Tibial nerve (tissue), 3 donors: ENCODE measurements at regions not wholly inside any gene's neighbourhood (a gene's known extent, or its start where the extent isn't known, plus 50 kb on each side); places are given as distances from the start of the nearest gene placed in this dataset.

ENCODE experiments used
- POLR2A ChIP-seq, 2 donors: fragments of 450-650 bp; IDR thresholded peaks; one replicate each; pipeline ENCODE4 v1.6.1; 2017; ENCODE audit warnings: antibody characterized with exemption in 2 of 2, mild to moderate bottlenecking in 2 of 2, moderate library complexity in 2 of 2
- TF ChIP-seq, protein P1 (sequence below), 5 experiments: fragments of 200-600 bp in 3 of 5; fragments of 450-650 bp in 2 of 5; sonication (generic) in 3 of 5; IDR thresholded peaks; one replicate each; pipeline ENCODE4 v1.5.1; 2016 to 2019; ENCODE audit warnings: antibody characterized with exemption in 5 of 5, mild to moderate bottlenecking in 3 of 5, moderate library complexity in 2 of 5

DNA sequence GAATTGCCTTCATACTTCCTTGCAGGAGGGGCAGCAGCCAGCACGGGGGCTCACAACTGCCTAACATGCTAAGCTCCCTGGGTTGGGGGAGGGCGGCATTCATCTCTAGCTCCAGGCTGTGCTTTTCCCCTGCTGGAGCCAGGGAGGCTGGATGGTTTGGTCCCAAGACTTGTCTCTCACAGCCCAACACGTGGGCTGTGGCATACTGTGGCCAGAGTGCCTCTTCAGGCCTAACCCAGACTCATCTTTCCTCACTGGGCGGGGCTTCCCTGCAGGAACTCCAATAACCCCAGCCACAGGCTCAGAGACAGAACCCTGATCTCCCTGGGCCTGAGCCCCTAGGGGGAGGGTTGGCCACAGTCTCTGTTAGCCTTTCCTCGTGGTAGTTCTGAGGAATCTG is 121.9 kb upstream of the PLET1 start:
- TF ChIP-seq, protein P1, sequence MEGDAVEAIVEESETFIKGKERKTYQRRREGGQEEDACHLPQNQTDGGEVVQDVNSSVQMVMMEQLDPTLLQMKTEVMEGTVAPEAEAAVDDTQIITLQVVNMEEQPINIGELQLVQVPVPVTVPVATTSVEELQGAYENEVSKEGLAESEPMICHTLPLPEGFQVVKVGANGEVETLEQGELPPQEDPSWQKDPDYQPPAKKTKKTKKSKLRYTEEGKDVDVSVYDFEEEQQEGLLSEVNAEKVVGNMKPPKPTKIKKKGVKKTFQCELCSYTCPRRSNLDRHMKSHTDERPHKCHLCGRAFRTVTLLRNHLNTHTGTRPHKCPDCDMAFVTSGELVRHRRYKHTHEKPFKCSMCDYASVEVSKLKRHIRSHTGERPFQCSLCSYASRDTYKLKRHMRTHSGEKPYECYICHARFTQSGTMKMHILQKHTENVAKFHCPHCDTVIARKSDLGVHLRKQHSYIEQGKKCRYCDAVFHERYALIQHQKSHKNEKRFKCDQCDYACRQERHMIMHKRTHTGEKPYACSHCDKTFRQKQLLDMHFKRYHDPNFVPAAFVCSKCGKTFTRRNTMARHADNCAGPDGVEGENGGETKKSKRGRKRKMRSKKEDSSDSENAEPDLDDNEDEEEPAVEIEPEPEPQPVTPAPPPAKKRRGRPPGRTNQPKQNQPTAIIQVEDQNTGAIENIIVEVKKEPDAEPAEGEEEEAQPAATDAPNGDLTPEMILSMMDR (IDR thresholded peaks at IDR 0.05): no peak
- no peak for TF ChIP-seq POLR2A (IDR thresholded peaks at IDR 0.05)
